ENCODE measurements at regions not wholly inside any gene's neighbourhood (a gene's known extent, or its start where the extent isn't known, plus 50 kb on each side); places are given as distances from the start of the nearest gene placed in this dataset.

GRCh38 chr4:80140194-80140593 is 57.1 kb upstream of the PRDM8 start:
- 60 to 92% methylated on average over 2 of the region's 2 CpGs for WGBS, 2 donors
- DNase-seq (ENCODE audit: low spot score in 2 of 2): no peak

GRCh38 chr4:80139671-80140070 is 57.6 kb upstream of the PRDM8 start:
- H3K9me3 ChIP-seq: no peaks in the 10 kb centered on the region
- no peaks in the 10 kb centered on the region for H3K27me3 ChIP-seq
- no peaks in the 10 kb centered on the region for H3K36me3 ChIP-seq
- 83 to 86% methylated on average over 3 of the region's 3 CpGs for WGBS, 2 donors
- H3K27ac ChIP-seq: no peak overlapping the region
- no peak overlapping the region for H3K4me3 ChIP-seq
- TF ChIP-seq POLR2A (IDR thresholded peaks at IDR 0.05) (no peak), EP300 (IDR thresholded peaks at IDR 0.05) (no peak), CTCF (IDR thresholded peaks at IDR 0.05) (no peak)
- no peaks in the 10 kb centered on the region for H3K4me1 ChIP-seq
- no peak for DNase-seq (ENCODE audit: low spot score in 2 of 2)

More at GRCh38 chr4:80140194-80140593, 57.1 kb upstream of the PRDM8 start:
- Histone ChIP-seq H3K9me3 (no peaks in the 10 kb centered on the region), H3K27me3 (no peaks in the 10 kb centered on the region), H3K27ac (no peak overlapping the region), H3K36me3 (no peaks in the 10 kb centered on the region), H3K4me1 (no peaks in the 10 kb centered on the region), H3K4me3 (no peak overlapping the region)
- no peak for TF ChIP-seq EP300 (IDR thresholded peaks at IDR 0.05)
- no peak for TF ChIP-seq CTCF (IDR thresholded peaks at IDR 0.05)
- TF ChIP-seq POLR2A (IDR thresholded peaks at IDR 0.05): no peak

- Histone ChIP-seq H3K4me3 (no peak overlapping the region), H3K9me3 (no peaks in the 10 kb centered on the region), H3K4me1 (no peaks in the 10 kb centered on the region), H3K27ac (no peak overlapping the region), H3K27me3 (no peaks in the 10 kb centered on the region), H3K36me3 (no peaks in the 10 kb centered on the region)
- TF ChIP-seq CTCF (IDR thresholded peaks at IDR 0.05) (no peak), EP300 (IDR thresholded peaks at IDR 0.05) (no peak), POLR2A (IDR thresholded peaks at IDR 0.05) (no peak)
- DNase-seq (ENCODE audit: low spot score in 2 of 2): no peak
- WGBS, 2 donors: 70 to 75% methylated on average over 2 of the region's 2 CpGs
Observed at GRCh38 chr4:80138551-80139538, 58.5 kb upstream of the PRDM8 start.

- Histone ChIP-seq H3K4me3 (no peak overlapping the region), H3K27ac (no peak overlapping the region), H3K4me1 (no peaks in the 10 kb centered on the region), H3K36me3 (no peaks in the 10 kb centered on the region), H3K9me3 (no peaks in the 10 kb centered on the region), H3K27me3 (no peaks in the 10 kb centered on the region)
- DNase-seq (ENCODE audit: low spot score in 2 of 2): no peak
- TF ChIP-seq POLR2A (IDR thresholded peaks at IDR 0.05): no peak
- no peak for TF ChIP-seq EP300 (IDR thresholded peaks at IDR 0.05)
- no peak for TF ChIP-seq CTCF (IDR thresholded peaks at IDR 0.05)
- WGBS, 2 donors: 79 to 81% methylated on average over 5 of the region's 5 CpGs
Observed at GRCh38 chr4:80137631-80138030, 59.7 kb upstream of the PRDM8 start.

GRCh38 chr4:80136270-80136669 is 61.0 kb upstream of the PRDM8 start:
- no peaks in the 10 kb centered on the region for H3K36me3 ChIP-seq
- no peaks in the 10 kb centered on the region for H3K27me3 ChIP-seq
- DNase-seq (ENCODE audit: low spot score in 2 of 2): no peak
- no peak overlapping the region for H3K4me3 ChIP-seq
- 78 to 88% methylated on average over 1 of the region's 1 CpG for WGBS, 2 donors
- no peak for TF ChIP-seq EP300 (IDR thresholded peaks at IDR 0.05)
- TF ChIP-seq POLR2A (IDR thresholded peaks at IDR 0.05): no peak
- TF ChIP-seq CTCF (IDR thresholded peaks at IDR 0.05): no peak
- H3K27ac ChIP-seq: no peak overlapping the region
- H3K9me3 ChIP-seq: no peaks in the 10 kb centered on the region
- no peaks in the 10 kb centered on the region for H3K4me1 ChIP-seq

Measured in tibial nerve (tissue), 4 donors.